ENCODE measurements at regions not wholly inside any gene's neighbourhood (a gene's known extent, or its start where the extent isn't known, plus 50 kb on each side); places are given as distances from the start of the nearest gene placed in this dataset.

GRCh38 chr7:50204581-50204980 lies 99.9 kb upstream of the IKZF1 start:
- Histone ChIP-seq H3K9ac (ENCODE audit: low read depth, low read length) (no peak overlapping the region), H2BK5ac (ENCODE audit: low read depth, low read length, poor library complexity, severe bottlenecking) (no peak overlapping the region), H4K8ac (ENCODE audit: low read depth in 2 of 2, low read length in 2 of 2) (no peak overlapping the region), H2AK9ac (replicated peaks; ENCODE audit: low read depth, low read length, poor library complexity) (no peak overlapping the region), H3K9me3 (ENCODE audit: control insufficient read depth, insufficient read depth, low read length) (peaks cover 5% of the 10 kb centered on the region; the same call in 1 of the 2 replicates), H2BK20ac (ENCODE audit: low read depth, low read length) (no peak overlapping the region), H3K18ac (ENCODE audit: low read depth, low read length) (no peak overlapping the region), H3K9me1 (ENCODE audit: insufficient read depth, low read length) (no peaks in the 10 kb centered on the region), H4K91ac (ENCODE audit: insufficient read depth, low read depth, low read length) (no peak overlapping the region), H2BK120ac (ENCODE audit: low read depth, low read length) (no peak overlapping the region), H3K4me3 (ENCODE audit: insufficient read depth, low read depth, low read length) (no peak overlapping the region), H3K56ac (ENCODE audit: extremely low read depth, insufficient read depth, low read length) (no peak overlapping the region), H2BK15ac (ENCODE audit: low read depth, low read length) (no peak overlapping the region), H3K79me1 (ENCODE audit: low read depth in 1 of 2, low read length in 2 of 2) (no peaks in the 10 kb centered on the region), H3K36me3 (ENCODE audit: control insufficient read depth, insufficient read depth, low read length) (no peaks in the 10 kb centered on the region), H2AK5ac (ENCODE audit: low read depth, low read length) (no peak overlapping the region), H4K5ac (ENCODE audit: low read depth, low read length) (no peak overlapping the region), H4K20me1 (ENCODE audit: insufficient read depth, low read length) (no peaks in the 10 kb centered on the region), H3K14ac (replicated peaks; ENCODE audit: low read depth, low read length) (no peak overlapping the region), H2AFZ (replicated peaks; ENCODE audit: low read length, poor library complexity) (no peak overlapping the region), H3K4ac (ENCODE audit: low read depth, low read length) (no peak overlapping the region), H3K23ac (ENCODE audit: low read depth, low read length) (no peak overlapping the region), H3K27ac (ENCODE audit: insufficient read depth, low read length) (no peak overlapping the region), H3K27me3 (ENCODE audit: control insufficient read depth, insufficient read depth, low read length) (no peaks in the 10 kb centered on the region), H3K4me1 (ENCODE audit: control insufficient read depth, insufficient read depth, low read length) (no peaks in the 10 kb centered on the region), H3K4me2 (ENCODE audit: low read depth, low read length) (no peak overlapping the region)
- DNase-seq (no peak), ATAC-seq (ENCODE audit: low read depth) (no peak)
- intact Hi-C loops (cut with micrococcal nuclease): no loop called here
- in situ Hi-C loops (cut with MboI; ENCODE audit: low sequenced_read_pairs): no loop called here
- ChIA-PET CTCF (interaction anchor here (0.6 kb wide), 1 partner anchor 20 kb away, joined by 4 read pairs; no protein-coding TSS in a partner anchor), POLR2A (ENCODE audit: unreplicated experiment) (no interaction called here)
- BruUV-seq (replicated peaks): no TSS peak
- TF ChIP-seq BHLHE40 (IDR thresholded peaks at IDR 0.05; ENCODE audit: low read depth, low read length) (no peak), POLR2A (IDR thresholded peaks at IDR 0.05; ENCODE audit: low read depth, low read length) (no peak), ELK1 (IDR thresholded peaks at IDR 0.05; ENCODE audit: borderline replicate concordance, low read depth, low read length) (no peak), RCOR1 (IDR thresholded peaks at IDR 0.05; ENCODE audit: insufficient replicate concordance, low read length) (no peak), RAD21 (IDR thresholded peaks at IDR 0.05; ENCODE audit: low read length) (no peak), FOS (IDR thresholded peaks at IDR 0.05; ENCODE audit: low read depth, low read length) (no peak), RFX5 (IDR thresholded peaks at IDR 0.05; ENCODE audit: low read depth, low read length) (no peak), CTCF (conservative IDR thresholded peaks at IDR 0.05; ENCODE audit: low read depth, low read length) (no peak), NFE2L2 (IDR thresholded peaks at IDR 0.05; ENCODE audit: low read depth, low read length) (no peak), USF2 (IDR thresholded peaks at IDR 0.05; ENCODE audit: low read depth, low read length) (no peak), CHD1 (IDR thresholded peaks at IDR 0.05; ENCODE audit: low read depth, low read length) (no peak), MAFK (IDR thresholded peaks at IDR 0.05; ENCODE audit: low read depth, low read length) (no peak), SMC3 (IDR thresholded peaks at IDR 0.05; ENCODE audit: low read depth, low read length) (no peak), MAZ (IDR thresholded peaks at IDR 0.05; ENCODE audit: borderline replicate concordance, low read depth, low read length) (no peak), CEBPB (IDR thresholded peaks at IDR 0.05; ENCODE audit: low read depth, low read length) (no peak), MXI1 (IDR thresholded peaks at IDR 0.05; ENCODE audit: borderline replicate concordance, low read depth, low read length) (no peak)
- dilution Hi-C loops (cut with HindIII; ENCODE audit: low sequenced_read_pairs, unreplicated experiment): no loop called here
- WGBS, 2 experiments (ENCODE audit: extremely low coverage in 2 of 2, insufficient read length in 1 of 2): no CpG with 5 or more reads among the region's 5 CpGs
